NCI-H2171 (cell line): ENCODE measurements at regions not wholly inside any gene's neighbourhood (a gene's known extent, or its start where the extent isn't known, plus 50 kb on each side); places are given as distances from the start of the nearest gene placed in this dataset.

ENCODE experiments used
- DNase-seq: peaks from one replicate; lab custom pipeline; 2025; lab: John Stamatoyannopoulos, UW

GRCh38 chr18:44589693-44590355 lies 90.9 kb upstream of the SETBP1 start:
- no peak for DNase-seq

GRCh38 chr18:44590956-44591670 lies 89.6 kb upstream of the SETBP1 start:
- no peak for DNase-seq

- DNase-seq = no peak
Observed at GRCh38 chr18:44592639-44593038, 88.0 kb upstream of the SETBP1 start.

- DNase-seq = no peak
Observed at GRCh38 chr18:44594799-44595467, 85.8 kb upstream of the SETBP1 start.

- no peak for DNase-seq
Observed at GRCh38 chr18:44597797-44598196, 82.9 kb upstream of the SETBP1 start.

- no peak for DNase-seq
Observed at GRCh38 chr18:44598514-44598913, 82.2 kb upstream of the SETBP1 start.

- DNase-seq = no peak
Observed at GRCh38 chr18:44599412-44599811, 81.3 kb upstream of the SETBP1 start.

GRCh38 chr18:44601447-44601846 lies 79.2 kb upstream of the SETBP1 start:
- DNase-seq = peak; percentile 75

- no peak for DNase-seq
Observed at GRCh38 chr18:44602380-44602779, 78.3 kb upstream of the SETBP1 start.

- no peak for DNase-seq
Observed at GRCh38 chr18:44602845-44603244, 77.8 kb upstream of the SETBP1 start.

- peak; percentile 52 for DNase-seq
Observed at GRCh38 chr18:44609181-44609941, 71.3 kb upstream of the SETBP1 start.

- no peak for DNase-seq
Observed at GRCh38 chr18:44620812-44621211, 59.9 kb upstream of the SETBP1 start.

GRCh38 chr18:44624052-44624451 lies 56.6 kb upstream of the SETBP1 start:
- no peak for DNase-seq

- DNase-seq = peak; percentile 83
Observed at GRCh38 chr18:44625386-44625785, 55.3 kb upstream of the SETBP1 start.

- no peak for DNase-seq
Observed at GRCh38 chr18:44626236-44626635, 54.5 kb upstream of the SETBP1 start.

- DNase-seq = no peak
Observed at GRCh38 chr18:44626807-44627206, 53.9 kb upstream of the SETBP1 start.

GRCh38 chr18:44627280-44627679 lies 53.4 kb upstream of the SETBP1 start:
- DNase-seq = no peak

GRCh38 chr18:44629406-44629805 lies 51.3 kb upstream of the SETBP1 start:
- no peak for DNase-seq

- DNase-seq = no peak
Observed at GRCh38 chr18:44630118-44630517, 50.6 kb upstream of the SETBP1 start.
